H1 (cell line): ENCODE measurements at regions not wholly inside any gene's neighbourhood (a gene's known extent, or its start where the extent isn't known, plus 50 kb on each side); places are given as distances from the start of the nearest gene placed in this dataset.

Source experiments
- ASH2L ChIP-seq: fragments of 200-600, 300-600 bp; sonication (generic); IDR thresholded peaks from one replicate; pipeline ENCODE4 v1.7.1; 2017; ENCODE audit warnings: low read length
- NRF1 ChIP-seq: IDR thresholded peaks from 2 replicates; pipeline ENCODE4 v1.6.1; 2011; ENCODE audit warnings: mild to moderate bottlenecking, low read depth, low read length, improper control_type of control experiment
- TEAD4 ChIP-seq: IDR thresholded peaks from 2 replicates; pipeline ENCODE4 v1.6.1; 2012; ENCODE audit warnings: low read depth, low read length, inconsistent platforms, mixed read lengths
- TF ChIP-seq, protein P1 (sequence below): IDR thresholded peaks from 2 replicates; pipeline ENCODE4 v1.6.1; 2012; ENCODE audit warnings: low read length, inconsistent platforms

DNA sequence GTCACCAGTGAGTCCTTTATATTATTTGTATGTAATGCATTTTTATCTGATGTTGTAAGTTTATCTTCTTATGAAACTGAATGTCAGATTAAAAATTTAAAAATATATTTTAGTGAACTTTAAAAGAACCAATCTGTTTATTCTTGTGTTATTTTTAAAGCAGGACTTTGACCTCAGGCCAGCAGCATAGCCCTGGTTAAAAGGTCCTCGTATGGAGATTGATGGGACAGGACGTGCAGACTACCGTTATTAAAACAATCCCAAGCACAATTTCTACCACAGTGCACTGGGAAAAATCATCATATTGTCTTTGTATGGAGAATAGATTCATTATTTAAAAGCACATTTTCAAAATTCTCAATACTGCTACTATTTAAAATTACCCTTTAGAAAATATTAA is 573.8 kb upstream of the ARGLU1 start (continued):
- TF ChIP-seq, protein P1, sequence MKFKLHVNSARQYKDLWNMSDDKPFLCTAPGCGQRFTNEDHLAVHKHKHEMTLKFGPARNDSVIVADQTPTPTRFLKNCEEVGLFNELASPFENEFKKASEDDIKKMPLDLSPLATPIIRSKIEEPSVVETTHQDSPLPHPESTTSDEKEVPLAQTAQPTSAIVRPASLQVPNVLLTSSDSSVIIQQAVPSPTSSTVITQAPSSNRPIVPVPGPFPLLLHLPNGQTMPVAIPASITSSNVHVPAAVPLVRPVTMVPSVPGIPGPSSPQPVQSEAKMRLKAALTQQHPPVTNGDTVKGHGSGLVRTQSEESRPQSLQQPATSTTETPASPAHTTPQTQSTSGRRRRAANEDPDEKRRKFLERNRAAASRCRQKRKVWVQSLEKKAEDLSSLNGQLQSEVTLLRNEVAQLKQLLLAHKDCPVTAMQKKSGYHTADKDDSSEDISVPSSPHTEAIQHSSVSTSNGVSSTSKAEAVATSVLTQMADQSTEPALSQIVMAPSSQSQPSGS, result no peak
- no peak for TF ChIP-seq ASH2L
- TF ChIP-seq NRF1, result no peak
- no peak for TF ChIP-seq TEAD4
- TF ChIP-seq, all 59 proteins: peak for 0
